ENCODE measurements at regions not wholly inside any gene's neighbourhood (a gene's known extent, or its start where the extent isn't known, plus 50 kb on each side); places are given as distances from the start of the nearest gene placed in this dataset.

DNA sequence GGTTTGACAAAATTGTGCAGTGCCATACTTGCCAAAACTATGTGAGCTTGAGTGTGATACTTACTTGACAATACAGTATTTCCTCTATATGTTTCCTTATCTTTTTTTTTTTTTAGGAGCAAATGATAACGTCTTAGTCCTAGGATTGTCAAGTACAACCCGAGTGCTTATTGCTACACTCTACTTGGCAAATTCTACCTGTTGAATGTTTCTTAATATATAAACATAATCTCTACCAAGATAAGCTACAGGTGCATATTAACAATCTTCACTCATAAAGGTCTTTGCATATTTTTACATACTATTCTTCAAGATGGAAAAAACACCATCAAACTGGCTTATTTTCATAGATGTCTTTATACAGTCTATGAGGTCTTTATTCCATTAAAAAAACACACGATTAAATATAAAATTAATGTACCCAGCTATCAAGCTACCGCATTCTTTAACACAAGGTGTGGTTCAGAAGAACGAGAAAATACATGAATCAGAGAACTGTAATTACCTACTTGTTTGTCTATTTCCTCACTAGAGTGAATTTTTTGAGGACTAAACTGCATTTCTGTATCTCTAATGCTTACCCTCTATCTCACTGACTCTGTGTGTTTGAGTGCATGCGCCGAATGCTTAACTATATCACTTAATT lies 76.1 kb upstream of the PDSS1 start:
- H3K27ac ChIP-seq (ENCODE audit: low read depth in 2 of 2, low read length in 1 of 2): no peak overlapping the region
- TF ChIP-seq EP300 (IDR thresholded peaks at IDR 0.05; ENCODE audit: borderline replicate concordance in 1 of 2, low read depth in 1 of 2, low read length in 1 of 2) (no peak), MAX (IDR thresholded peaks at IDR 0.05; ENCODE audit: low read depth) (no peak), RFX5 (IDR thresholded peaks at IDR 0.05; ENCODE audit: low read length) (no peak), RXRA (IDR thresholded peaks at IDR 0.05; ENCODE audit: borderline replicate concordance, low read depth) (no peak), CTCF (IDR thresholded peaks at IDR 0.05) (no peak), TCF12 (IDR thresholded peaks at IDR 0.05) (no peak)
- TF ChIP-seq, protein P1, sequence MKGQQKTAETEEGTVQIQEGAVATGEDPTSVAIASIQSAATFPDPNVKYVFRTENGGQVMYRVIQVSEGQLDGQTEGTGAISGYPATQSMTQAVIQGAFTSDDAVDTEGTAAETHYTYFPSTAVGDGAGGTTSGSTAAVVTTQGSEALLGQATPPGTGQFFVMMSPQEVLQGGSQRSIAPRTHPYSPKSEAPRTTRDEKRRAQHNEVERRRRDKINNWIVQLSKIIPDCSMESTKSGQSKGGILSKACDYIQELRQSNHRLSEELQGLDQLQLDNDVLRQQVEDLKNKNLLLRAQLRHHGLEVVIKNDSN (IDR thresholded peaks at IDR 0.05; ENCODE audit: borderline replicate concordance, low read depth): no peak
- H3K4me3 ChIP-seq (ENCODE audit: low read depth in 2 of 2, low read length in 1 of 2): no peak overlapping the region
- H3K9ac ChIP-seq: no peak overlapping the region
- no peak overlapping the region for H2AFZ ChIP-seq (ENCODE audit: low read depth)
- H3K4me2 ChIP-seq: no peak overlapping the region
- DNase-seq: no peak
- no peaks in the 10 kb centered on the region for H3K9me3 ChIP-seq
- ChIA-PET CTCF (interaction anchor here (1.5 kb wide), 1 partner anchor 10 kb away, joined by 3 read pairs; no protein-coding TSS in a partner anchor), POLR2A (no interaction called here)
- no peaks in the 10 kb centered on the region for H4K20me1 ChIP-seq (ENCODE audit: insufficient read depth)
- H3K27me3 ChIP-seq (ENCODE audit: insufficient read depth): peaks cover 23% of the 10 kb centered on the region
- no peaks in the 10 kb centered on the region for H3K36me3 ChIP-seq (replicated peaks in 1 of 2; ENCODE audit: control insufficient read depth in 1 of 2, insufficient read depth in 2 of 2, low read length in 1 of 2)
- H3K79me2 ChIP-seq (ENCODE audit: insufficient read depth): no peaks in the 10 kb centered on the region
- no peaks in the 10 kb centered on the region for H3F3A ChIP-seq (replicated peaks; ENCODE audit: insufficient read depth)
- 41% methylated on average over 7 of the region's 7 CpGs for WGBS (ENCODE audit: low lambda C conversion rate)
- H3K9me2 ChIP-seq: no peaks in the 10 kb centered on the region
- H3K4me1 ChIP-seq (ENCODE audit: control insufficient read depth in 1 of 2, insufficient read depth in 2 of 2, low read depth in 1 of 2, low read length in 1 of 2): no peaks in the 10 kb centered on the region; a peak in 1 of 4 replicates

GRCh38 chr10:26621889-26622711 lies 75.4 kb upstream of the PDSS1 start:
- POLR2A ChIA-PET: no interaction called here
- no peak overlapping the region for H3K9ac ChIP-seq

More at GRCh38 chr10:26621889-26622711, 75.4 kb upstream of the PDSS1 start:
- Histone ChIP-seq H3K9me2 (no peaks in the 10 kb centered on the region), H3K79me2 (ENCODE audit: insufficient read depth) (no peaks in the 10 kb centered on the region), H3K9me3 (no peaks in the 10 kb centered on the region), H3F3A (replicated peaks; ENCODE audit: insufficient read depth) (no peaks in the 10 kb centered on the region), H3K4me3 (ENCODE audit: low read depth in 2 of 2, low read length in 1 of 2) (no peak overlapping the region; a peak in 1 of 4 replicates), H4K20me1 (ENCODE audit: insufficient read depth) (no peaks in the 10 kb centered on the region), H3K4me2 (peak overlapping the region; percentile 68; the same call in 1 of the 2 replicates), H3K36me3 (replicated peaks in 1 of 2; ENCODE audit: control insufficient read depth in 1 of 2, insufficient read depth in 2 of 2, low read length in 1 of 2) (no peaks in the 10 kb centered on the region), H3K27ac (ENCODE audit: low read depth in 2 of 2, low read length in 1 of 2) (no peak overlapping the region), H3K4me1 (ENCODE audit: control insufficient read depth in 1 of 2, insufficient read depth in 2 of 2, low read depth in 1 of 2, low read length in 1 of 2) (no peaks in the 10 kb centered on the region; a peak in 1 of 4 replicates), H3K27me3 (ENCODE audit: insufficient read depth) (peaks cover 28% of the 10 kb centered on the region), H2AFZ (ENCODE audit: low read depth) (no peak overlapping the region)
- 18% methylated on average over 34 of the region's 47 CpGs for WGBS (ENCODE audit: low lambda C conversion rate)
- CTCF ChIA-PET: interaction anchor here (1.5 kb wide), 1 partner anchor 10 kb away, joined by 3 read pairs; no protein-coding TSS in a partner anchor
- no peak for TF ChIP-seq CHD2 (IDR thresholded peaks at IDR 0.05; ENCODE audit: low read length, partially characterized antibody)
- TF ChIP-seq SMC3 (IDR thresholded peaks at IDR 0.05; ENCODE audit: low read depth, low read length): no peak
- TF ChIP-seq MXI1 (IDR thresholded peaks at IDR 0.05; ENCODE audit: low read depth, low read length): no peak
- TF ChIP-seq, protein P2, sequence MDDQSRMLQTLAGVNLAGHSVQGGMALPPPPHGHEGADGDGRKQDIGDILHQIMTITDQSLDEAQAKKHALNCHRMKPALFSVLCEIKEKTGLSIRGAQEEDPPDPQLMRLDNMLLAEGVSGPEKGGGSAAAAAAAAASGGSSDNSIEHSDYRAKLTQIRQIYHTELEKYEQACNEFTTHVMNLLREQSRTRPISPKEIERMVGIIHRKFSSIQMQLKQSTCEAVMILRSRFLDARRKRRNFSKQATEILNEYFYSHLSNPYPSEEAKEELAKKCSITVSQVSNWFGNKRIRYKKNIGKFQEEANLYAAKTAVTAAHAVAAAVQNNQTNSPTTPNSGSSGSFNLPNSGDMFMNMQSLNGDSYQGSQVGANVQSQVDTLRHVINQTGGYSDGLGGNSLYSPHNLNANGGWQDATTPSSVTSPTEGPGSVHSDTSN (IDR thresholded peaks at IDR 0.05): no peak
- TF ChIP-seq, protein P3, sequence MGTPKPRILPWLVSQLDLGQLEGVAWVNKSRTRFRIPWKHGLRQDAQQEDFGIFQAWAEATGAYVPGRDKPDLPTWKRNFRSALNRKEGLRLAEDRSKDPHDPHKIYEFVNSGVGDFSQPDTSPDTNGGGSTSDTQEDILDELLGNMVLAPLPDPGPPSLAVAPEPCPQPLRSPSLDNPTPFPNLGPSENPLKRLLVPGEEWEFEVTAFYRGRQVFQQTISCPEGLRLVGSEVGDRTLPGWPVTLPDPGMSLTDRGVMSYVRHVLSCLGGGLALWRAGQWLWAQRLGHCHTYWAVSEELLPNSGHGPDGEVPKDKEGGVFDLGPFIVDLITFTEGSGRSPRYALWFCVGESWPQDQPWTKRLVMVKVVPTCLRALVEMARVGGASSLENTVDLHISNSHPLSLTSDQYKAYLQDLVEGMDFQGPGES (IDR thresholded peaks at IDR 0.05; ENCODE audit: low read depth, low read length): no peak
- TF ChIP-seq POLR2AphosphoS5 (IDR thresholded peaks at IDR 0.05; ENCODE audit: low read depth, low read length): no peak
- no peak for TF ChIP-seq RXRA (IDR thresholded peaks at IDR 0.05; ENCODE audit: borderline replicate concordance, low read depth)
- TF ChIP-seq JUND (IDR thresholded peaks at IDR 0.05): no peak
- peak; percentile 56 for DNase-seq

Measured in SK-N-SH (cell line).